ENCODE measurements at regions not wholly inside any gene's neighbourhood (a gene's known extent, or its start where the extent isn't known, plus 50 kb on each side); places are given as distances from the start of the nearest gene placed in this dataset.

- no CpG with 5 or more reads among the region's 2 CpGs for WGBS, 2 experiments (ENCODE audit: extremely low coverage in 2 of 2, insufficient read length in 1 of 2)
Observed at GRCh38 chr2:133668547-133668946, 100.3 kb upstream of the NCKAP5 start.

More at GRCh38 chr2:133668547-133668946, 100.3 kb upstream of the NCKAP5 start:
- H2BK15ac ChIP-seq (ENCODE audit: low read depth, low read length) = no peak overlapping the region
- CTCF ChIA-PET = no interaction called here
- no peak overlapping the region for H3K27ac ChIP-seq (ENCODE audit: insufficient read depth, low read length)
- no peak overlapping the region for H3K4me2 ChIP-seq (ENCODE audit: low read depth, low read length)
- peaks cover 5% of the 10 kb centered on the region; the same call in 1 of the 2 replicates for H3K9me1 ChIP-seq (ENCODE audit: insufficient read depth, low read length)
- peaks cover 5% of the 10 kb centered on the region for H3K4me1 ChIP-seq (ENCODE audit: control insufficient read depth, insufficient read depth, low read length)
- H2AK5ac ChIP-seq (ENCODE audit: low read depth, low read length) = no peak overlapping the region
- POLR2A ChIA-PET (ENCODE audit: unreplicated experiment) = no interaction called here
- H3K14ac ChIP-seq (replicated peaks; ENCODE audit: low read depth, low read length) = no peak overlapping the region
- no peak overlapping the region for H2AFZ ChIP-seq (replicated peaks; ENCODE audit: low read length, poor library complexity)
- H4K8ac ChIP-seq (ENCODE audit: low read depth in 2 of 2, low read length in 2 of 2) = no peak overlapping the region
- H2AK9ac ChIP-seq (replicated peaks; ENCODE audit: low read depth, low read length, poor library complexity) = no peak overlapping the region
- no peaks in the 10 kb centered on the region for H3K36me3 ChIP-seq (ENCODE audit: control insufficient read depth, insufficient read depth, low read length)
- no peak overlapping the region for H4K91ac ChIP-seq (ENCODE audit: insufficient read depth, low read depth, low read length)
- no TSS peak for BruUV-seq (replicated peaks)
- in situ Hi-C loops (cut with MboI; ENCODE audit: low sequenced_read_pairs) (no loop called here), dilution Hi-C loops (cut with HindIII; ENCODE audit: low sequenced_read_pairs, unreplicated experiment) (no loop called here), intact Hi-C loops (cut with micrococcal nuclease) (no loop called here)
- TF ChIP-seq SMC3 (IDR thresholded peaks at IDR 0.05; ENCODE audit: low read depth, low read length) (no peak), FOS (IDR thresholded peaks at IDR 0.05; ENCODE audit: low read depth, low read length) (no peak), MAZ (IDR thresholded peaks at IDR 0.05; ENCODE audit: borderline replicate concordance, low read depth, low read length) (no peak), RFX5 (IDR thresholded peaks at IDR 0.05; ENCODE audit: low read depth, low read length) (no peak), NFE2L2 (IDR thresholded peaks at IDR 0.05; ENCODE audit: low read depth, low read length) (no peak), MAFK (IDR thresholded peaks at IDR 0.05; ENCODE audit: low read depth, low read length) (no peak), CHD1 (IDR thresholded peaks at IDR 0.05; ENCODE audit: low read depth, low read length) (no peak), MXI1 (IDR thresholded peaks at IDR 0.05; ENCODE audit: borderline replicate concordance, low read depth, low read length) (no peak), CEBPB (IDR thresholded peaks at IDR 0.05; ENCODE audit: low read depth, low read length) (no peak)
- TF ChIP-seq, protein P1, sequence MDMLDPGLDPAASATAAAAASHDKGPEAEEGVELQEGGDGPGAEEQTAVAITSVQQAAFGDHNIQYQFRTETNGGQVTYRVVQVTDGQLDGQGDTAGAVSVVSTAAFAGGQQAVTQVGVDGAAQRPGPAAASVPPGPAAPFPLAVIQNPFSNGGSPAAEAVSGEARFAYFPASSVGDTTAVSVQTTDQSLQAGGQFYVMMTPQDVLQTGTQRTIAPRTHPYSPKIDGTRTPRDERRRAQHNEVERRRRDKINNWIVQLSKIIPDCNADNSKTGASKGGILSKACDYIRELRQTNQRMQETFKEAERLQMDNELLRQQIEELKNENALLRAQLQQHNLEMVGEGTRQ (IDR thresholded peaks at IDR 0.05; ENCODE audit: low read depth, low read length) = no peak
- TF ChIP-seq, protein P2, sequence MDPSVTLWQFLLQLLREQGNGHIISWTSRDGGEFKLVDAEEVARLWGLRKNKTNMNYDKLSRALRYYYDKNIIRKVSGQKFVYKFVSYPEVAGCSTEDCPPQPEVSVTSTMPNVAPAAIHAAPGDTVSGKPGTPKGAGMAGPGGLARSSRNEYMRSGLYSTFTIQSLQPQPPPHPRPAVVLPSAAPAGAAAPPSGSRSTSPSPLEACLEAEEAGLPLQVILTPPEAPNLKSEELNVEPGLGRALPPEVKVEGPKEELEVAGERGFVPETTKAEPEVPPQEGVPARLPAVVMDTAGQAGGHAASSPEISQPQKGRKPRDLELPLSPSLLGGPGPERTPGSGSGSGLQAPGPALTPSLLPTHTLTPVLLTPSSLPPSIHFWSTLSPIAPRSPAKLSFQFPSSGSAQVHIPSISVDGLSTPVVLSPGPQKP (IDR thresholded peaks at IDR 0.05; ENCODE audit: borderline replicate concordance, low read depth, low read length) = no peak
- H3K9me3 ChIP-seq (ENCODE audit: control insufficient read depth, insufficient read depth, low read length) = peaks cover 6% of the 10 kb centered on the region
- H3K18ac ChIP-seq (ENCODE audit: low read depth, low read length) = no peak overlapping the region
- DNase-seq = no peak
- no peak overlapping the region for H3K4me3 ChIP-seq (ENCODE audit: insufficient read depth, low read depth, low read length)
- no peak overlapping the region for H2BK5ac ChIP-seq (ENCODE audit: low read depth, low read length, poor library complexity, severe bottlenecking)
- H4K20me1 ChIP-seq (ENCODE audit: insufficient read depth, low read length) = no peaks in the 10 kb centered on the region
- H2BK20ac ChIP-seq (ENCODE audit: low read depth, low read length) = no peak overlapping the region
- H3K9ac ChIP-seq (ENCODE audit: low read depth, low read length) = no peak overlapping the region
- H2BK120ac ChIP-seq (ENCODE audit: low read depth, low read length) = no peak overlapping the region
- no peak overlapping the region for H3K56ac ChIP-seq (ENCODE audit: extremely low read depth, insufficient read depth, low read length)
- H3K4ac ChIP-seq (ENCODE audit: low read depth, low read length) = no peak overlapping the region
- no peak for ATAC-seq (ENCODE audit: low read depth)
- H3K23ac ChIP-seq (ENCODE audit: low read depth, low read length) = no peak overlapping the region
- H3K79me1 ChIP-seq (ENCODE audit: low read depth in 1 of 2, low read length in 2 of 2) = 0 out of 4 replicates have a peak, but pooled peaks cover 0 to 7% of the 10 kb centered on the region in 2 experiments
- H3K27me3 ChIP-seq (ENCODE audit: control insufficient read depth, insufficient read depth, low read length) = no peaks in the 10 kb centered on the region
- no peak overlapping the region for H4K5ac ChIP-seq (ENCODE audit: low read depth, low read length)
